ENCODE measurements at regions not wholly inside any gene's neighbourhood (a gene's known extent, or its start where the extent isn't known, plus 50 kb on each side); places are given as distances from the start of the nearest gene placed in this dataset.
"Not testable (repeated sequence)": the region's sequence is repeated elsewhere in the genome, so short reads cannot be mapped to it uniquely, and the experiment has no call there.

- no peak for DNase-seq (ENCODE audit: low read depth in 2 of 2)
These were observed 481.5 kb upstream of the MIR17HG start for GRCh38 chr13:90866006-90866405.

- DNase-seq (ENCODE audit: low read depth in 2 of 2) = no peak
These were observed 480.2 kb upstream of the MIR17HG start for GRCh38 chr13:90867336-90867683.

DNA sequence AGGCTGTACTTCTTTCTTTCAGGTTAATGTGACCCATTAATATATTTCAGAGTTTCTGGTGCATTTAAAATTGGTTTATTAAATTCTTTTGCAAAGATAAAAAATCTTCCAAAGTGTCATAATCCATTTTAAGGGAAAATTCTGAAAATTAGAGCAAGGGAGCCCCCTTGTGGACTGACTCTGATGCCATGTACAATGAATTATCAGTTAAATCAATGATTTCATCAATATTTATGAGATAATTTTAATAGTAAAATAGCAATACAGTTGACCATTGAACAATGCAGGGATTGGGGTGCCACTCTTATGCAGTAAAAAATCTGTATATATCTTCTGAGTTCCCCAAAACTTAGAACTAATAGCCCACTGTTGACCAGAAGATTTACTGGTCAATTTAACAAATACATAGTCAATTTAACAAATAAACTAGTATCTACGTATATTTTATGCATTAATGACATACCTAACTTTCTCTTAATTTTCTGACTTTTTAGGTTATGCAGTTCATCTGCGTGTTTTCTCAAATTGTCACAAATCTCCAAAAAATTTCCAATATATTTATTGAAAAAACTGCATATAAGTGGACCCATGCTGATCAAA, 479.1 kb upstream of the MIR17HG start:
- no peak for DNase-seq (ENCODE audit: low read depth in 2 of 2)

GRCh38 chr13:90869580-90869979, 477.9 kb upstream of the MIR17HG start:
- DNase-seq (ENCODE audit: low read depth in 2 of 2) = no peak

DNA sequence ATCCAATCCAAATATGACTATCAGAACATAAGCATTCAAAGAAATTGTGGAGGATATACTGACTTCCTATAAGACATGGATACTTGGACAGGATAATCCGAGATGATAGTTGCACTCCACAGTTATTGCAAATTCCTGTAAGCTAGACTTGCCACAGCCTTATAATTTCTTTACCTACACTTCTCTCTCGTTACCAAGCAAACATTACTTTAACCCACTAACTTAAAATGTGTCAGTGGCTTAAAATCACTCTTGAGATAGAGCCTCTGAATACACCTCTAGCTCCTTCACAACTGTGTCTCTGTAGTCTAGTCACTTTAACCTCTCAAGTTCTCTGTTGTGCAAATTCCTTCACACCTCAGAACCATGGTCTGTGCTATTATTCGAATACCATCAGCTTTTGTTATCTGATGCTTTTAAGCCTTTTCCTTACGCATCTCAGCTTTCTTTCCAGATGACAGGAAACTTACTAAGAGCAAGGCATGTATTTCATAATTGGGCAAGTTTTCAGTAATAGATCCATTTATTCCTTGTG, 474.9 kb upstream of the MIR17HG start:
- DNase-seq (ENCODE audit: low read depth in 2 of 2) = no peak

DNA sequence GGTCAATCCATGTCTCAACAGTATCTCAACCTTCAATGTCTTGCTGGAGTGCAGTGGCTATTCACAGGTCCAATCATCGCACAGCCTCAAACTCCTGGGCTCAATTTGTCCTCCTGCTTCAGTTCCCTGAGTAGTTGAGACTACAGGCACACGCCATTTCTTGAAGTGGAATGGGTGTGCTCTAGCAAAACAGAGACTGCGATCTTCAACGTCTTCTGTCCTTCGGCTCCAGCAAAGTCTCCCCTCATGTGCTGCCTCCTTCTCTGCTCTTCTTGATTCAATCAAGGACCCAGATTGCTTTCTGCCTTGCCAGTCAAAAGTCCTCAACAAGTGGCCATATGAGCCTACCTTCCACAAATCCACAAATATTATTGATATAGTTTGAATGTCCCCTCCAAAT, 466.7 kb upstream of the MIR17HG start:
- no peak for DNase-seq (ENCODE audit: low read depth in 2 of 2)

DNA sequence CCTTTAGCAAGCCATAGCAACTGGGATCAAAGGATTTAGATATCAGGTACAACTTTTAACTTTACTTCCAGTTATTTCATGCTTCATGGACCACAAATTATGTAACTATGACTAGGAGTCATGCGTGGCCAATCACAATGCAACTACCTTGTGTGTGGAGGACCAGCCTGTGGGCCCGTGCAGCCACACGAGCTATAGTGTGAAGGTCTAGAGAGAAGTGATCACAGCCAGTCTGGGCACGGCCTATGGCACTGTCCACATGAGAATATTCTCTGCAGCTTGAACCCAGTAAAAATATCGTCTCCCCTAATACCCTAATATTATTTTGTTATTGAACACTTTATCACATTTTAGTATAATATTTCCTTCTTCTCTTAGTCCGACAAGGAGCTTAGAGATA, 464.9 kb upstream of the MIR17HG start:
- DNase-seq (ENCODE audit: low read depth in 2 of 2) = no peak

GRCh38 chr13:90883592-90883991, 463.9 kb upstream of the MIR17HG start:
- no peak for DNase-seq (ENCODE audit: low read depth in 2 of 2)

DNA sequence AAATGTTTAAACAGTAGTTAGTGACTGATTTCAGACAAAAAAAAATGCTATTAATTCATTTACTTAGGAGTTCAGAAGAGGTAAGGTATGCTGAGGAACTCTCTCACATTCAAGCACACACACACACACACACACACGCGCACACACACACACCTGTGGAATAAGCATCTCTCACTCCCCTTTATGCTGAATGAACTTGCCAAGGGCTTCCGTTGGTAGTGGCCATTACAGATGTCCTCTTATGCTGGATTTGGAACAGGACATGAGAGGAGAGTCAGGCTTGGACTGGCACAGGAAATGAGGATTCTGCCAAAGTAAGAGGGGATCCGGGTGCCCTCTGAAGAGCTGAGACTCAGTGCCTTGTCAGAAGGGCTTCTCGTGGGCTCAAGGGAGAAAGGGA, 463.4 kb upstream of the MIR17HG start:
- DNase-seq (ENCODE audit: low read depth in 2 of 2) = no peak

- DNase-seq (ENCODE audit: low read depth in 2 of 2) = no peak
These were observed 457.3 kb upstream of the MIR17HG start for GRCh38 chr13:90889906-90890834.

DNA sequence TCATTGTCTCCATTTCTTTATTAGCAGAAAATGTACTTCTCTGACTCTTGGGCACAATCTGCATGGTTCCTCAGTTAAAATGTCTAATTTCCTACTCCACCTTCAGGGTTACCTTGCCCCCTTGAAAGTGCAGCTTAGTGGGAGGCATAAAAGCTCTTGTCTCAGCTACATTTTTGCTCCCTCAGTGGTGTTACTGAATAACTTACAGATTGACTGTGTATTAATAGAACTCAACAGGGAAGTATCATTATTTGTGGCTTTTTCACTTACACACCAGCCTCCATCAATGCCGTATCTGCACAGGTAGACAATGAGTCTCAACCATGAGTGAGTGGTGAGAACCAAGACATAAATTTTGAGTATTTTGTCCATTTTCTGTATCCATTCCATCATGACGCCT, 456.2 kb upstream of the MIR17HG start:
- no peak for DNase-seq (ENCODE audit: low read depth in 2 of 2)

DNA sequence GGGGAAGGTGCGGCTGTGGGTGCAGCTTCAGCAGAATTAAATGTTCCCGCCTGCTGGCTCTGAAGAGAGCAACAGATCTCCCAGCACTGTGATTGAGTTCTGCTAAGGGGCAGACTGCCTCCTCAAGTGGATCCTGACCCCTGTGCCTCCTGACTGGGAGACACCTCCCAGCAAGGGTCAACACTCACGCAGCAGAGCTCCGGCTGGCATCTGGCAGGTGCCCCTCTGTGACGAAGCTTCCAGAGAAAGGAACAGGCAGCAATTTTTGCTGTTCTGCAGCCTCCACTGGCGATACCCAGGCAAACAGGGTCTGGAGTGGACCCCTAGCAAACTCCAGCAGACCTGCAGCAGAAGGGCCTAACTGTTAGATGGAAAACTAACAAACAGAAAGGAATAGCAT, 454.3 kb upstream of the MIR17HG start:
- DNase-seq (ENCODE audit: low read depth in 2 of 2) = not testable (repeated sequence)

GRCh38 chr13:90896002-90896401, 451.5 kb upstream of the MIR17HG start:
- DNase-seq (ENCODE audit: low read depth in 2 of 2) = no peak

- DNase-seq (ENCODE audit: low read depth in 2 of 2) = no peak
These were observed 448.7 kb upstream of the MIR17HG start for GRCh38 chr13:90898811-90899210.

DNA sequence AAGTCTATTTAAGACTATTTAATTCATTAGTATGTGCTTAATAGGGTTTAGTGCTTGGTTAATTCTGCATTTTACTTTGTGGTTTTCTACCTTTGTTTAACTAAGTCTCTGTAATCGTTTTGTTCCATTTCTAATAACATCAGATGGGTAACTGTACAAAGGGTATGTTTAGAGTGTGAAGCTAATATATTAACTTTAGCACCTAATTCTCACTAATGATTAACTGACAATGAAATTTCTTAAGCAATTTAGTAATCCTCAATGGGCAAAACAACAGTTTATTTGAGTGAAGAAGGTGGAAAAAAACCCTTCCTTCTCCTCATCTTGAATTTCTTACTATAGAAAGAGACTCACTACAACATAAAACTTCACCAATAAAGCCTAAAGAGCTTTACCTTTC, 448.1 kb upstream of the MIR17HG start:
- no peak for DNase-seq (ENCODE audit: low read depth in 2 of 2)

GRCh38 chr13:90902255-90902654, 445.2 kb upstream of the MIR17HG start:
- DNase-seq (ENCODE audit: low read depth in 2 of 2) = no peak

DNA sequence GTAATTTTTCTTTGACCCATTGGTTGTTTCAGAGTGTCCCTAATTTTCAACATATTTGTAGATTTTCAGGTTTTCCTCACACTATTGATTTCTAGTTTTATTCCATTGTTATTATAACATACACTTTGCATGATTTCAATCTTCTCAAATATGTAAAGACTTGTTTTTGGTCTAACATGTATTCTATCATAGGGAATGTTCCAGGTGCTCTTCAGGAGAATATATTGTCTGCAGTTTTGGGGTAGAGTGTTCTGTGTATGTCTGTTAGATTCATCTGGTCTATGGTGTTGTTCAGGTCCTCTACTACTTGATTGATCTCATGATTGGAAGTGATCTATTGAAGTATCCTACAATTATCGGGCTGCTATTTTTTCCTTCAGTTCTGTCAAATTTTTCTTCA, 440.9 kb upstream of the MIR17HG start:
- no peak for DNase-seq (ENCODE audit: low read depth in 2 of 2)

GRCh38 chr13:90908792-90909191, 438.7 kb upstream of the MIR17HG start:
- no peak for DNase-seq (ENCODE audit: low read depth in 2 of 2)

DNA sequence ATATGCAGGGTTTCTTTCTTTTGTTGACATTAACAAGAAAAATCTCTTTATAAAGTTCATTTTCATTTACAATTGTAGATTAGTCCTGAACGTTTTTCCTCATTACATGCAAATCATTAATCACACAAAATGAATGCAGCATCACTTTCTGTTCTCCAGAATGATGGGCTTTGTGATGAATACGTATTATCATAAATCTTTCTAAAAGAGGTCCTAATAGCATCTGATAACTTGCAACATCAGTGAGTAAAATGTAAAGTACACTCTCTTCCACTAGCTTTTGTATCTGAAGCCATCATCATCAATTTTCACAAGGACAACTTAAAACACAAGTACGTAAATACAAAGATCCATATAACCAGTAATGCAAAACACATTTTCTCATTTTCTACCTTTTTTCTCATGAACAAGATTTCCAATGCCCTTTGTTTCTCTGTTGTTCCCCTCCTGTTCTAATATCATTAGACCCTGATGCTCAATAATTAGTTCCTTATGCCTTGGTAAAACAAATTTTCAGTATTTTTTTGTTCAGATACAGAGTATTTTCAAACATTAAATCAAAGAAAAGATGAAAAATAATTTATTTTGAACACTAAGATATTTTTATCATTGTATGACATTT, 437.4 kb upstream of the MIR17HG start:
- no peak for DNase-seq (ENCODE audit: low read depth in 2 of 2)

DNA sequence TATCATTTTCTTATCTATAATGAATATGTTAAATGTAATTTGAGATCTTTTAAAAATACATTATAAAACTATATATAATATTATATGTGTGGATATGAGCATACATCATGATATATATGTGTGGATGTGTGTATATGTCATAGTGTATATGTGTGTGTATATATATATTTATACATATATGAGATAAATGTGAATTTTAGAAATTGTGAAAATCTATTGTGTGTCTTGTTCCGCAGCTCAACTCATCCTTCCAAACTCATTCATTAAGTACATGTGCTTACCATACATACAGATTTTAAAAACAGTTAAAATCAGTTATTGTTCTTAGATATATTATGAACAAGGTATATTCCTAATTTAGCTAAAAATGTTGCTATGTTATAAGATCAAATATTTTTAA, 435.2 kb upstream of the MIR17HG start:
- no peak for DNase-seq (ENCODE audit: low read depth in 2 of 2)

DNA sequence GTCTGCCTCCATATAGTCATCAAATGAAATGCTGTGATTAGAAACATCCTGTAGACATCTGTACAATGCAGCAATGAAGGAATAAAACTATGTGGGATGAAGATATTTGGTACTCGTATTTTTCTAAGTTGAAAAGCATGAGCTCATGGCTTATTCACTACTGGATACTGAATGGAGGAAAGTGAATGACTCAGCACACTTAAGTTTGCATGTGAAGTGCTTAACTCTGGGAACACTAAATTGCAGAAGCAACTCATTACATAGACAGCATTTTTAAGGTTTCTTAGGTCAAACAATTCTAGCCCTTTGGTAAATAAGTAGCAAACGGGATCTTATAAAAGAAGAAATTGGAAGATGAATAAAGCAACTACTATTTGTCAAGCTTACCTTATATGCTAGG, 429.0 kb upstream of the MIR17HG start:
- no peak for DNase-seq (ENCODE audit: low read depth in 2 of 2)

GRCh38 chr13:90919153-90919552, 428.3 kb upstream of the MIR17HG start:
- no peak for DNase-seq (ENCODE audit: low read depth in 2 of 2)

DNA sequence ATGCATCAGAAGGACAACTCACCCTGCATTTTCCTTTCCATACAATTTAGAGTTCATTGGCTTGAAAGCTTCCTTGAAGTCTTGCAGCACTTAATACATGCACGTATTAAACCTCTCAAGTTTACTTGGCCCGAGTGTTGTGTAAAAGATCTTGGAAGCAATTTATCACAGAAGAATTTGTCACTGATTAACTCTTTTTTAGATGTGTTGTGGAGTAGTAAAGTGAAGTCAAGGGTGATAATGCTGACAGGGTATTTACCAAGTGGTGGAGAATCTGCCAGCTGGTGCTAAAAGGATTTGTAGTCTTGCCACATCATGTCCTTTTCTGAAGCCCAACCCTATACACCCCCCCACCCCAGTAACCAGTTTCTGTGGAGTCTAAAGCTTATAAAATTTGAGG, 421.0 kb upstream of the MIR17HG start:
- no peak for DNase-seq (ENCODE audit: low read depth in 2 of 2)

Data from stimulated activated CD4-positive, alpha-beta T cell treated with anti-CD3 and anti-CD28 coated beads, Interleukin-1b, Interleukin-23, amount 100 ng/mL, for 4 hours (primary cell).